GM21529 (cell line): ENCODE measurements at regions not wholly inside any gene's neighbourhood (a gene's known extent, or its start where the extent isn't known, plus 50 kb on each side); places are given as distances from the start of the nearest gene placed in this dataset.
"Not testable (repeated sequence)": the region's sequence is repeated elsewhere in the genome, so short reads cannot be mapped to it uniquely, and the experiment has no call there.

Source experiments
- ATAC-seq: cut with Tn5 transposase; IDR thresholded peaks from one replicate; pipeline ENCODE4 v1.9.1; 2021; ENCODE audit not compliant: unreplicated experiment

- no peak for ATAC-seq
Measured at GRCh38 chr5:57398413-57399093, 84.1 kb downstream of the ACTBL2 start.

GRCh38 chr5:57396701-57397100, 85.9 kb downstream of the ACTBL2 start:
- ATAC-seq = no peak

GRCh38 chr5:57394421-57395210, 88.0 kb downstream of the ACTBL2 start:
- ATAC-seq = no peak

- ATAC-seq = no peak
Measured at GRCh38 chr5:57386958-57387357, 95.7 kb downstream of the ACTBL2 start.

- ATAC-seq = no peak
Measured at GRCh38 chr5:57383093-57383861, 99.3 kb downstream of the ACTBL2 start.

- ATAC-seq = no peak
Measured at GRCh38 chr5:57382655-57383054, 100.0 kb downstream of the ACTBL2 start.

GRCh38 chr5:57370376-57370775, 112.2 kb downstream of the ACTBL2 start:
- no peak for ATAC-seq

- no peak for ATAC-seq
Measured at GRCh38 chr5:57368010-57368409, 114.6 kb downstream of the ACTBL2 start.

- ATAC-seq = no peak
Measured at GRCh38 chr5:57366744-57367143, 115.9 kb downstream of the ACTBL2 start.

- ATAC-seq = no peak
Measured at GRCh38 chr5:57362951-57363350, 119.7 kb downstream of the ACTBL2 start.

GRCh38 chr5:57360871-57361270, 121.7 kb downstream of the ACTBL2 start:
- no peak for ATAC-seq

GRCh38 chr5:57358796-57359592, 123.6 kb downstream of the ACTBL2 start:
- no peak for ATAC-seq

GRCh38 chr5:57356850-57357249, 125.8 kb downstream of the ACTBL2 start:
- ATAC-seq = not testable (repeated sequence)

GRCh38 chr5:57349214-57349613, 133.4 kb downstream of the ACTBL2 start:
- no peak for ATAC-seq

- ATAC-seq = no peak
Measured at GRCh38 chr5:57348376-57349140, 134.1 kb downstream of the ACTBL2 start.

- no peak for ATAC-seq
Measured at GRCh38 chr5:57346328-57346727, 136.3 kb downstream of the ACTBL2 start.

GRCh38 chr5:57341380-57341979, 141.1 kb downstream of the ACTBL2 start:
- ATAC-seq = no peak

GRCh38 chr5:57340681-57341080, 141.9 kb downstream of the ACTBL2 start:
- ATAC-seq = no peak

GRCh38 chr5:57339521-57339920, 143.1 kb downstream of the ACTBL2 start:
- no peak for ATAC-seq

GRCh38 chr5:57338868-57339340, 143.7 kb downstream of the ACTBL2 start:
- no peak for ATAC-seq
